ENCODE measurements at regions not wholly inside any gene's neighbourhood (a gene's known extent, or its start where the extent isn't known, plus 50 kb on each side); places are given as distances from the start of the nearest gene placed in this dataset.

DNA sequence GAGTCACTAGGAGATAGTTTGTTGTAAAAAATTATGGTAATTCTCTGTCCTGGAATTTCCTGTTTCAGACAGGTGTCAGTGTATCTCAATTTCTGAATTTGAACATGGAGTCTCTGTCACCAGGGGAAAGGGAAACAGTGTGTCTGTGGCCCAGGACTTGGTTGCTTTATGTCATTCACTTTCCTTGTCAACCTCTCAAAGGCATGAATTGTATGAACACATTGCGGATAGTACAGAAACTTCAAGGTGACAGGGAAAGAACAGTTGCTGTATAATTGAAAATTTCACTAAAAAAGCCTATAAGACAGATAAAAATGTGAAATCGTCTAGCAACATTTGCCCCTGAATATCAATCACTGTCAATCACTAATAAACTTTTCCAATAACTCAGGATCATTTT is 175.0 kb upstream of the DPH6 start:
- Mint-ChIP-seq H3K4me3 (no peak overlapping the region), H3K27me3 (peaks cover 18% of the 10 kb centered on the region), H3K36me3 (ENCODE audit: low read depth) (no peaks in the 10 kb centered on the region), H3K9me3 (peaks cover 3% of the 10 kb centered on the region), H3K4me1 (no peaks in the 10 kb centered on the region), H3K27ac (no peak overlapping the region)
- no peak for ATAC-seq (replicated peaks)

DNA sequence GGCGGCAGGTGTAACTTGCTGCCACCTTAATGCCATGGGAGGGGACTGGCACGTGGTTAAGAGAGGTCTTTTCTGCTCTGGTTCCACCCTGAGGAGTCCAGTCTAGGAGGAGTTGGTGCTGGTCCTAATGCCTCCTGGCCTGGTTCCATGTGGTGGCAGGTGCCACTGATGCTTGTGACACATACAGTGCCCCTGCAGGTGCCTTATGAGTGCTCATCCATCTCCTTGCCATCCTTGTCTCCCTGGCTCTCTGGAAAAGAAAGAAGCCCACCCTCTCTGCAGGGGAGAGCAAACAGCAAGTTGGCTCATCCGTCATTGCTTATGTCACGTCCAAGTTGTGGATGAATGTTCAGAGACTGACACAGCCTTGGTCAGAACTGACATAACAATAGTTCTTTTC is 175.8 kb upstream of the DPH6 start:
- H3K27me3 Mint-ChIP-seq = peaks cover 14% of the 10 kb centered on the region
- ATAC-seq (replicated peaks) = no peak
- H3K4me3 Mint-ChIP-seq = no peak overlapping the region
- H3K36me3 Mint-ChIP-seq (ENCODE audit: low read depth) = no peaks in the 10 kb centered on the region
- no peak overlapping the region for H3K27ac Mint-ChIP-seq
- no peaks in the 10 kb centered on the region for H3K4me1 Mint-ChIP-seq
- peaks cover 5% of the 10 kb centered on the region for H3K9me3 Mint-ChIP-seq

DNA sequence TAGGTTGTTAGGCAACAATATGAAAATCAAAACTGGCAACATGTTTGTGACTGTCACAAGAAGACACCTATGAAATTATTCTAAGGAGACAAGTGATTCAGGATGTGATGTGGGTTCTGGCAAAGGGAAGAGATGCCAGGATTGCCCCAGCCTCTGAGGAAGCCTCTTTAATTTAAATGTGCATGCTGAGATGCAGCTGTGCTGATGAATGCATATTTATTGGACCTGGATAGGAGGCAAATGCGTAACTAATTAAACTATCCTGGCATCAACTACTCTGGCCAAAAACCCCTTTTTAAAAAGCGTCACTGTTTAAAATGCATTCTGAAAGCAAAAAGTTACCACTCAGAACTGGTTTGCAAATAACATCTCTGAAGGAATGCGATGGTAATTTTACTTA is 176.5 kb upstream of the DPH6 start:
- Mint-ChIP-seq H3K27me3 (peaks cover 14% of the 10 kb centered on the region), H3K36me3 (ENCODE audit: low read depth) (no peaks in the 10 kb centered on the region), H3K4me1 (no peaks in the 10 kb centered on the region), H3K9me3 (peaks cover 5% of the 10 kb centered on the region), H3K4me3 (no peak overlapping the region), H3K27ac (no peak overlapping the region)
- no peak for ATAC-seq (replicated peaks)

DNA sequence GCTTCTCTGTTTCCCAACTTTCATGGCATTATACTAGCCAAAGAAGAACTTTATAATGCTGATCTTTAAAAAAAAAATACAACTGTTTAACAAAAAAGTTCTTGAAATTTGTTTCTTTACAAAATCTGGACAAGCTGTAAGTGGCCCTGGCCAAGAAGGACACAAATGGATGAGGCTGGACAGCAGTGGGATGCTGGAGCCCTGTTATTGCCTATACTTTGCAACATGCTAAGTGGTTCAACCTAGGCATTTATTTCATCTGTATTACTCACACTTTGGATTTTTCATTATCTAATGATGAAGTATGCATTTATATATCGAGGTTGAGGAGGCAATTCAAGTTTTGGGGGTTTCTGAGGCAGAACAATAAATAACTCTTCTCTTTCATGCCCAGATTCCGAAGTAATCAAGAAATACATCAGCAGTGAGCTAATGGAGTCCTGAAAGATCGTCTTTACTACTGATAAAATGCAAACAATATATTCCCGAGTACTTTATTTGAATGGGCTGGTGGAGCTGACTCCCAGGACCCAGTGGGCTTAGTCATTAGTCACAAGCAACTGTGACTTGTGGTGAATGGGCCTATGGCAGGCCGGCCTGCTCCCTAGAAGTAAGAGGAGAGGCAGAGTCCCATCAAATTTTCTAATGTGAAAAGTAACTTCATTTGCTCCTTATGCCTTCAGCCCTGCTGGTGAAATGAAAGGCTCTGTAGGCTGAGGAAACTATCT is 177.3 kb upstream of the DPH6 start:
- no peak for ATAC-seq (replicated peaks)
- H3K27ac Mint-ChIP-seq = no peak overlapping the region
- no peaks in the 10 kb centered on the region for H3K36me3 Mint-ChIP-seq (ENCODE audit: low read depth)
- peaks cover 5% of the 10 kb centered on the region for H3K9me3 Mint-ChIP-seq
- no peaks in the 10 kb centered on the region for H3K4me1 Mint-ChIP-seq
- peaks cover 14% of the 10 kb centered on the region for H3K27me3 Mint-ChIP-seq
- no peak overlapping the region for H3K4me3 Mint-ChIP-seq

DNA sequence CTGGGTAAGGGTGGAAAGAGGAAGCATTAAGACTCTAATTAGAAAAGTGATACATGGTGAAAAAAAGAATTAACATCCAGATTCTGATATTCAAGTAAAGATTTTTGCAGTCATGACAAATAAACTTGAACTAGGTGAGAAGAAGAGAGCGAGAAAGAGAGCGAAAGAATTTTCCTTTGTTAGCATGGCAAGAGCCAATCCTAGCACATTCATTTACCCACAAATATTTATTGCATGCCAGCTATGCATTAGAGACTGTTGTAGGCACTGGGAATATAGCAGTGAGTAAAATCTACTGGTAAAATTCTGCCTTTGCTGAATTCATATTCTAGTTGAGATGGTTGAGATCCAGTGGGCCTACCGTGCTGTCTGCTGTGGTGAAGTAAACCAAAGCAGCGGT is 177.9 kb upstream of the DPH6 start:
- no peak for ATAC-seq (replicated peaks)
- Mint-ChIP-seq H3K4me1 (no peaks in the 10 kb centered on the region), H3K36me3 (ENCODE audit: low read depth) (no peaks in the 10 kb centered on the region), H3K27me3 (peaks cover 14% of the 10 kb centered on the region), H3K9me3 (peaks cover 5% of the 10 kb centered on the region), H3K4me3 (no peak overlapping the region), H3K27ac (no peak overlapping the region)

DNA sequence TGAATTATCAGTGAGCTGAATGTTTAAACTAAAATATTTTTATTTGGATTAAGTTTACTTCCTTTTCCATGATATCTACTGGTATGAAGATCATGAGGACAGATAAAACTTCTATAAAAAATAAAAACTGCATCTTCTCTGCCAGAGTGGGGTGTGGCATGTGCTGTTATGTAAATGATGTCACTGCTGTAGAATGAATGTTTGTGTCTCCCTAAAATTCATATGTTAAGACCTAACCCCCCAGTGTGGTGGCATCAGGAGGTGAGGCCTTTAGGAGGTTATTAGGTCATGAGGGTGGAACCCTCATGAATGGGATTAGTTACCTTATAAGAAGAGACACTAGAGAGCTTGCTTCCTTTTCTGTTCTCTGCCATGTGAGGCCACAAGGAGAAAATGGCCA is 178.7 kb upstream of the DPH6 start:
- Mint-ChIP-seq H3K4me3 (no peak overlapping the region), H3K36me3 (ENCODE audit: low read depth) (no peaks in the 10 kb centered on the region), H3K9me3 (peaks cover 5% of the 10 kb centered on the region), H3K27ac (no peak overlapping the region), H3K27me3 (peaks cover 13% of the 10 kb centered on the region), H3K4me1 (no peaks in the 10 kb centered on the region)
- no peak for ATAC-seq (replicated peaks)

DNA sequence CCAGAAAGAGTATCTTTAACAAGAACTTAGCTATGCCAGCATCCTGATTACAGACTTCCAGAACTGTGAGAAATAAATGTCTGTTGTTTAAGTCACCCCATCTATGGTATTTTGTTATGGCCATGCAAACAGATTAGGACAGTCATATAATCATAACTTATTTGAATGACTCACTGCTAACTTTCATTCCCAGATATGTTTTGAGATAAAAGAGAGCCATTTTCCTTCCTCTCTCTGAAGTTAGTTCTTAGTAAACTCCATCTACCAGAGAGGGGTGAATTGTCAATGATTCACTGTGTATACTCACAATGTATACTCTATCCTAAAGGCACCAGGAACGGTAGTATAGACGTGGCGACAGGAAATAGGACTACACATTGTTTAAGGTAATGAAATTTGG is 179.4 kb upstream of the DPH6 start:
- H3K4me3 Mint-ChIP-seq = no peak overlapping the region
- ATAC-seq (replicated peaks) = no peak
- peaks cover 8% of the 10 kb centered on the region for H3K27me3 Mint-ChIP-seq
- H3K36me3 Mint-ChIP-seq (ENCODE audit: low read depth) = no peaks in the 10 kb centered on the region
- peaks cover 5% of the 10 kb centered on the region for H3K9me3 Mint-ChIP-seq
- no peaks in the 10 kb centered on the region for H3K4me1 Mint-ChIP-seq
- no peak overlapping the region for H3K27ac Mint-ChIP-seq

DNA sequence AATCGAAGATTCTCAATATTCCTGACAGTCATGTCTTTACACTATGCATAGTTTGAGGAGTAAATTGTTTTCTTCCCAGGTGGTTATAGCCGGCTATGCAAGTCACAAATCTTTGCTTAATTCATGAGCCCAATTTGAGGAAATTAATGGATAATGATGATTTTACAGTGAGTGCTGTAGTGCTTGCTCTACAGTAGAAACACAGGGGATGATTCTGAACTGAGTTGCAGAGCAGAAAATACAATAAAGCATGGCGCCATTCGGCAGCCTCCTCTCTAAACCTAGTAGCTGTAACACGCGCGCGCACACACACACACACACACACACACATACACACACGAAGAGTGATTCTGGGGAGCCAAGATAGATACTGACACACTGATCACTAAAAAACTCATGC is 181.7 kb upstream of the DPH6 start:
- Mint-ChIP-seq H3K4me1 (no peaks in the 10 kb centered on the region), H3K4me3 (no peak overlapping the region), H3K36me3 (ENCODE audit: low read depth) (no peaks in the 10 kb centered on the region), H3K27me3 (peaks cover 6% of the 10 kb centered on the region), H3K9me3 (peaks cover 5% of the 10 kb centered on the region), H3K27ac (no peak overlapping the region)
- no peak for ATAC-seq (replicated peaks)

DNA sequence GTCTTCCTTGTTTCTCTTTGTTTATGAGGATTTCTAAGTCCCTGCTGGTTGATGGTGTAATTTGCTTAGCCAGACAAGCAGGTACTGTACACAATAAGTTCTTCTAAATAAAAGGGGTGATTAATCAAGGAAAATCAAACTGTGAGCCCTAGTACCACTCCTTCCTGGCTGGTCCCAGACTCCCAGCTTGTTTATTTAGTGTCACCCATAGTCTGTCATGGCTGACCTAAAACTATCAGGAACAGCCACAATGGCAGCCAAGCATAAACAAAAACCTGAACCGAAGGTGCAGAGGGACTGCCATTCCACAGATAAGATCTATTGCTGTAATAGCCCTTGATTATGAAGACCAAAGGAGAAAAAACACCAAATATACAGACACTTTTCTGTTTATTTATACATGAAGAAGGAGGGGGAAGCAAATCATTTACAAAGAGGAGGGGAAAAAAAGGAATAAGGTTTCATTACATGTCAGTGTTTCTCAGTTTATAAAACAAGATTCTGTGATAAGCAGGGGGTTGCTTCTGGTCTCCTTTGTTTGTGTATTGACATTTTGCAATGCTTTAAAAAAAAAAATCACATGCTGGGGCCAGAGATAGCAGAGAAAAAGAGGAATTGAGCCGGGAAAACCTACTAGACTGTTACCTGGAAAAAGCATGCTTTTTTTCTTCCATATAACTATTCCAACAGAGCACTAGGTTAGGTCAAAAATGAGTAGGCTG is 182.4 kb upstream of the DPH6 start:
- ATAC-seq (replicated peaks) = no peak
- Mint-ChIP-seq H3K27me3 (peaks cover 6% of the 10 kb centered on the region), H3K27ac (no peak overlapping the region), H3K4me3 (no peak overlapping the region), H3K9me3 (peaks cover 5% of the 10 kb centered on the region), H3K4me1 (no peaks in the 10 kb centered on the region), H3K36me3 (ENCODE audit: low read depth) (no peaks in the 10 kb centered on the region)

DNA sequence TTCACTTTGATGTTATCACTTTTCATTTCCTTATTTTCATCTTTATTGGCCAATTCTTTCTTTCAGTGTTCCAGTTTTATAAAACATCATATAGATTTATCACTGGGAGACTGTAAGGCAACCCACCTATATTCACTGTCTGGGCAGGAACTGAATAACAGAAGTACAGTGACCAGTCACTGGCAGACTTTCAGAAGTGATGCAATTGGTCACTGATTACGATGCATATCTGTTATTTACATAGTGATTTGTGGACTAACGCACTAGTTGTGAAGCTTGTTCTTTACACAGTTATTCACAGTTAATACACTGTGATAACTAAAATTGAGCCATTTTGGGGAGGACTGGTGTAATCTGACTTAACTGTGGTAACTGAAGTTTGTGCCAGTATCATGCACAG is 190.2 kb upstream of the DPH6 start:
- Mint-ChIP-seq H3K4me1 (no peaks in the 10 kb centered on the region), H3K27ac (no peak overlapping the region), H3K9me3 (no peaks in the 10 kb centered on the region), H3K36me3 (ENCODE audit: low read depth) (no peaks in the 10 kb centered on the region), H3K27me3 (peaks cover 3% of the 10 kb centered on the region), H3K4me3 (no peak overlapping the region)
- ATAC-seq (replicated peaks) = no peak

DNA sequence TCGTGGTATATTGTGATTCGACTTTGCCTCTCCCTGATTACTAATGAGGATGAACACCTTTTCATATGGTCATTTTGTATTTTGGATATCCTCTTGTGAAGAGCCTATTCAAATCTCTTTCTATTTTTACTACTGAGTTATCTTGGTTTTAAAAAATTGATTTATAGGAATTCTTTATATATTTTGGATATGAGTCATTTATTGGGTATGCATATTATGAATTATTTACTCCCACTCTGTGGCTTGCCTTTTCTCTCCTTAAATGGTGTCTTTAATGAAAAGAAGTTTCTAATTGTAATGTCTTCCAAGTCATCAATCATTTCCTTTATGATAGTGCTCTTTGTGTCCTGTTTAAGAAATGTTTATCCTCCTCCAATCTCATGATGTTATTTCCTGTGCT is 191.5 kb upstream of the DPH6 start:
- H3K27me3 Mint-ChIP-seq = no peaks in the 10 kb centered on the region
- no peak overlapping the region for H3K4me3 Mint-ChIP-seq
- H3K36me3 Mint-ChIP-seq (ENCODE audit: low read depth) = no peaks in the 10 kb centered on the region

DNA sequence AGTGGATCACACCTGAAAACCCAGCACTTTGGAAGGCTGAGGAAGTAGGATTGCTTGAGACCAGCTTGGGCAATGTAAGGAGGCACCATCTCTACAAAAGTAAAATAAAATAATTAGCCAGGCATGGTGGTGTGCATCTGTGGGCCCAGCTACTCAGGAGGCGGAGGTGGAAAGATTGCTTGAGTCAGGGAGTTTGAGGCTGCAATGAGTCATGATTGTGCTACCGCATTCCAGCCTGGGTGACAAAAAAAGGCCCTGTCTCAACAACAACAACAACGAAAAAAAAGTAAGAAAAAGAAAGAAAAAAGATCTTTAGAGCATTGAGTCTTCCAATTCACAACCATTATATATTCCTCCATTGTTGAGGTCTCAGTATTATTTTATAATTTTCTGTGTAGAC is 192.4 kb upstream of the DPH6 start:
- no peaks in the 10 kb centered on the region for H3K9me3 Mint-ChIP-seq
- H3K27me3 Mint-ChIP-seq = no peaks in the 10 kb centered on the region
- H3K36me3 Mint-ChIP-seq (ENCODE audit: low read depth) = no peaks in the 10 kb centered on the region
- peak; percentile 58 for ATAC-seq (replicated peaks)
- no peaks in the 10 kb centered on the region for H3K4me1 Mint-ChIP-seq
- H3K4me3 Mint-ChIP-seq = no peak overlapping the region
- no peak overlapping the region for H3K27ac Mint-ChIP-seq

More for the DNA sequence above, 191.5 kb upstream of the DPH6 start:
- ATAC-seq (replicated peaks) = no peak
- Mint-ChIP-seq H3K9me3 (no peaks in the 10 kb centered on the region), H3K27ac (no peak overlapping the region), H3K4me1 (no peaks in the 10 kb centered on the region)

DNA sequence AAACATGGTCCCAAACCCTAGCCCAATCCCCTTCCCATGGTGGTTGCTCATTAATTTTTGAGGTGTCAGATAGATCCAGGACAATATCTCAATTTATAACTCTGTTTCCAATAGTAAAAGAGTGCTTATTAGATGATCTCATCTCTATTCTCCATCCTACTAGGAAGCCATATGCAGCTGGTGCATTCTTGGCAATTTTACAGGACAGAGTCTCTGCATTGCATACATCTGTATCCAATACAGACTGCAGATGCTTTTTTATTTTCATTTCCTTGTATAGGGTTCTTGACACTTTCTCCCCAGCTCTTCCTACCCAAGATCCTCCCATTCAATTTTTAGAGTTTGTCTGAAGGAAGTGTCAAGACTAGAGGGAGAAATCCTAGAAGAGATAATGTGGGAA is 194.8 kb upstream of the DPH6 start:
- Mint-ChIP-seq H3K36me3 (ENCODE audit: low read depth) (no peaks in the 10 kb centered on the region), H3K27ac (no peak overlapping the region)
- no peak for ATAC-seq (replicated peaks)

DNA sequence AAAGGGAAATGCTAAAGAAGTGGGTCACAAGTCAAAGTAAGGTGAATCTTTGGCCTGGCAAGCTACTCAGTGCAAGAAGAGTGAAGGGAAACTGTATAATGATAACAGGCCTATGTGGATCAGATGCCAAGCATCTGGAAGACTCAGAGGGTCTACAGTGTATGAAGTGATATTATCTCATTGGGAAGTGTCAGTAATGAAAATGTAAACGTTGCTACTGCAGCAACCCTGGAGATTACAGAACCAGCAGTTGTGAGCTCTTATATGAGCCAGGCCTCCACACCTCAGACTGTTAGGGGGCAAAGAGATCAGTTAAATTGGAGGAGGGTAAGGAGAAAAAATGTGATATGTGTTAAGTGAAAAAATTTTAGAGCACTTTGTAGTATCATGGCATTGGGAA is 195.4 kb upstream of the DPH6 start:
- no peaks in the 10 kb centered on the region for H3K4me1 Mint-ChIP-seq
- no peak overlapping the region for H3K4me3 Mint-ChIP-seq
- no peaks in the 10 kb centered on the region for H3K36me3 Mint-ChIP-seq (ENCODE audit: low read depth)
- H3K9me3 Mint-ChIP-seq = no peaks in the 10 kb centered on the region
- peaks cover 8% of the 10 kb centered on the region for H3K27me3 Mint-ChIP-seq
- no peak for ATAC-seq (replicated peaks)
- H3K27ac Mint-ChIP-seq = no peak overlapping the region

More for the DNA sequence above, 194.8 kb upstream of the DPH6 start:
- Mint-ChIP-seq H3K4me1 (no peaks in the 10 kb centered on the region), H3K9me3 (no peaks in the 10 kb centered on the region), H3K27me3 (peaks cover 5% of the 10 kb centered on the region), H3K4me3 (no peak overlapping the region)

DNA sequence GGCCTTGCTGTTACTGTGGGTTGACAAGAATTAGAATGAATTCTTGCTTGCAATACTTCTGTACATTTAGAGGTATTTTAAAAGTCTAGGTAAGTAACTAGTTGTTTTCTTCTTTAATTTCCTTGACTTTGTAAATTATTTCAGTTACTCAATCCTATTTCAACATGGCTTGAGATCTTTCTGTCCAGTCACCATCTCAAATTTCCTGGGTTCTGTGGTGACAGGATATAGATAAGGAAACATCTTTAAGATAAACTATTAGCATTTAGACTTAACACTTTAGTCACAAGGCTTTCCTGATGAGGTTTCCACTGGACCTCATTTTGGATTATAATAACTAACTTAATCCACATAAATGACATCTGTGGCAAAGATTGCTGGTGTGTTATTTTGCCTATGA is 195.9 kb upstream of the DPH6 start:
- Mint-ChIP-seq H3K4me3 (no peak overlapping the region), H3K27me3 (peaks cover 11% of the 10 kb centered on the region), H3K9me3 (no peaks in the 10 kb centered on the region), H3K27ac (no peak overlapping the region), H3K4me1 (no peaks in the 10 kb centered on the region), H3K36me3 (ENCODE audit: low read depth) (no peaks in the 10 kb centered on the region)
- ATAC-seq (replicated peaks) = no peak

All from activated T-helper 17 cell treated with anti-CD3 and anti-CD28 coated beads, Interleukin-2, amount 50 U/mL, for 72 hours (primary cell).